ENCODE measurements at regions not wholly inside any gene's neighbourhood (a gene's known extent, or its start where the extent isn't known, plus 50 kb on each side); places are given as distances from the start of the nearest gene placed in this dataset.

GRCh38 chr5:143505354-143505753 is 101.9 kb upstream of the NR3C1 start:
- TF ChIP-seq CTCF (IDR thresholded peaks at IDR 0.05; ENCODE audit: borderline replicate concordance, extremely low read depth, insufficient read depth) = no peak
- Histone ChIP-seq H3K36me3 (ENCODE audit: control insufficient read depth in 2 of 3, insufficient read depth in 3 of 3, low read length in 3 of 3) (no peaks in the 10 kb centered on the region), H3K27ac (ENCODE audit: low read depth in 2 of 2, low read length in 2 of 2) (no peak overlapping the region), H3K9me3 (ENCODE audit: control insufficient read depth in 2 of 3, insufficient read depth in 1 of 3, low read length in 3 of 3) (no peaks in the 10 kb centered on the region), H3K9ac (ENCODE audit: low read length in 3 of 3) (no peak overlapping the region), H3K27me3 (ENCODE audit: control insufficient read depth, insufficient read depth, low read length) (no peaks in the 10 kb centered on the region), H3K4me1 (ENCODE audit: control insufficient read depth in 2 of 3, insufficient read depth in 2 of 3, low read depth in 1 of 3, low read length in 3 of 3) (peaks cover 0 to 15% (median 5%) of the 10 kb centered on the region in 3 donors), H3K4me3 (ENCODE audit: low read length in 3 of 3) (no peak overlapping the region)
- intact Hi-C loops (cut with DNase I) = no loop called here
- DNase-seq = no peak
- no peak for FAIRE-seq

GRCh38 chr5:143501310-143502044 is 98.0 kb upstream of the NR3C1 start:
- H3K4me1 ChIP-seq (ENCODE audit: control insufficient read depth in 2 of 3, insufficient read depth in 2 of 3, low read depth in 1 of 3, low read length in 3 of 3) = peaks cover 0 to 2% (median 0%) of the 10 kb centered on the region in 3 donors
- H3K9ac ChIP-seq (ENCODE audit: low read length in 3 of 3) = no peak overlapping the region
- TF ChIP-seq CTCF (IDR thresholded peaks at IDR 0.05; ENCODE audit: borderline replicate concordance, extremely low read depth, insufficient read depth) = no peak
- no peak for FAIRE-seq
- no peak for DNase-seq
- no peaks in the 10 kb centered on the region for H3K27me3 ChIP-seq (ENCODE audit: control insufficient read depth, insufficient read depth, low read length)
- no peaks in the 10 kb centered on the region for H3K36me3 ChIP-seq (ENCODE audit: control insufficient read depth in 2 of 3, insufficient read depth in 3 of 3, low read length in 3 of 3)
- intact Hi-C loops (cut with DNase I) = no loop called here
- H3K27ac ChIP-seq (ENCODE audit: low read depth in 2 of 2, low read length in 2 of 2) = no peak overlapping the region
- no peaks in the 10 kb centered on the region for H3K9me3 ChIP-seq (ENCODE audit: control insufficient read depth in 2 of 3, insufficient read depth in 1 of 3, low read length in 3 of 3)
- no peak overlapping the region for H3K4me3 ChIP-seq (ENCODE audit: low read length in 3 of 3)

- intact Hi-C loops (cut with DNase I) = no loop called here
- no peak for TF ChIP-seq CTCF (IDR thresholded peaks at IDR 0.05; ENCODE audit: borderline replicate concordance, extremely low read depth, insufficient read depth)
- no peak for FAIRE-seq
Observed at GRCh38 chr5:143499480-143500114, 96.1 kb upstream of the NR3C1 start.

More at GRCh38 chr5:143499480-143500114, 96.1 kb upstream of the NR3C1 start:
- Histone ChIP-seq H3K27ac (ENCODE audit: low read depth in 2 of 2, low read length in 2 of 2) (no peak overlapping the region), H3K9me3 (ENCODE audit: control insufficient read depth in 2 of 3, insufficient read depth in 1 of 3, low read length in 3 of 3) (no peaks in the 10 kb centered on the region), H3K4me1 (ENCODE audit: control insufficient read depth in 2 of 3, insufficient read depth in 2 of 3, low read depth in 1 of 3, low read length in 3 of 3) (no peaks in the 10 kb centered on the region), H3K27me3 (ENCODE audit: control insufficient read depth, insufficient read depth, low read length) (no peaks in the 10 kb centered on the region), H3K9ac (ENCODE audit: low read length in 3 of 3) (no peak overlapping the region), H3K4me3 (ENCODE audit: low read length in 3 of 3) (no peak overlapping the region), H3K36me3 (ENCODE audit: control insufficient read depth in 2 of 3, insufficient read depth in 3 of 3, low read length in 3 of 3) (no peaks in the 10 kb centered on the region)
- DNase-seq = no peak

Data from kidney (tissue), 13 donors.